PC-9 (cell line): ENCODE measurements at regions not wholly inside any gene's neighbourhood (a gene's known extent, or its start where the extent isn't known, plus 50 kb on each side); places are given as distances from the start of the nearest gene placed in this dataset.

Source experiments
- BruUV-seq: library from RNA; stranded (reverse); fragments of 400-500 nt; replicated peaks from 2 replicates; lab custom pipeline; 2021; lab: Mats Ljungman, UMichigan
- CTCF ChIA-PET: fragments of 300-600 bp; sonication (Branson Sonifier 250); formaldehyde crosslinking; loops from one replicate; lab custom pipeline; 2022; ENCODE audit warnings: antibody characterized with exemption; lab: Charles Lee
- POLR2A ChIA-PET: fragments of 300-600 bp; sonication (Branson Sonifier 250); formaldehyde crosslinking; loops from one replicate; lab custom pipeline; 2022; ENCODE audit warnings: antibody characterized with exemption; ENCODE audit not compliant: unreplicated experiment; lab: Charles Lee
- DNase-seq, 2 experiments: peaks; one replicate each; pipeline versions ENCODE4 v3.0.0 to v3.0.0-alpha.2; 2015 to 2022; ENCODE audit warnings: mixed read lengths in 1 of 2
- H2AFZ ChIP-seq: fragments of 200-600 bp; sonication (generic); 2 replicates; pipeline ENCODE4 v1.8.1; 2017; ENCODE audit warnings: antibody characterized with exemption
- H3F3A ChIP-seq: fragments of 200-600 bp; sonication (generic); 2 replicates; pipeline ENCODE4 v1.8.1; 2017; ENCODE audit warnings: antibody characterized with exemption, mild to moderate bottlenecking, low read depth; ENCODE audit not compliant: insufficient read depth
- H3K27ac ChIP-seq: fragments of 200-600 bp; sonication (generic); 2 replicates; pipeline ENCODE4 v1.6.1; 2016; ENCODE audit warnings: mixed run types
- H3K27me3 ChIP-seq: fragments of 200-600 bp; sonication (generic); 2 replicates; pipeline ENCODE4 v1.6.1; 2016; ENCODE audit warnings: low read depth, mixed run types; ENCODE audit not compliant: insufficient read depth
- H3K36me3 ChIP-seq: fragments of 200-600 bp; sonication (generic); 2 replicates; pipeline ENCODE4 v1.6.1; 2016; ENCODE audit warnings: low read depth, mixed run types
- H3K4me1 ChIP-seq: fragments of 200-600 bp; sonication (generic); replicated peaks from 2 replicates; pipeline ENCODE4 v1.6.1; 2016; ENCODE audit warnings: mixed run types; ENCODE audit not compliant: insufficient read depth
- H3K4me2 ChIP-seq: fragments of 200-600 bp; sonication (generic); 2 replicates; pipeline ENCODE4 v1.6.1; 2017; ENCODE audit warnings: mixed run types
- H3K4me3 ChIP-seq: fragments of 200-600 bp; sonication (generic); 2 replicates; pipeline ENCODE4 v1.6.1; 2016; ENCODE audit warnings: mixed run types
- H3K79me2 ChIP-seq: fragments of 200-600 bp; sonication (generic); 2 replicates; pipeline ENCODE4 v1.6.1; 2017; ENCODE audit warnings: low read depth, mixed run types
- H3K9me2 ChIP-seq: fragments of 200-600 bp; sonication (generic); 2 replicates; pipeline ENCODE4 v1.8.1; 2017; ENCODE audit warnings: mild to moderate bottlenecking; ENCODE audit not compliant: insufficient read depth
- H3K9me3 ChIP-seq: fragments of 200-600 bp; sonication (generic); 2 replicates; pipeline ENCODE4 v1.8.1; 2016; ENCODE audit warnings: low read depth; ENCODE audit not compliant: insufficient read depth
- H4K20me1 ChIP-seq: fragments of 200-600 bp; sonication (generic); 2 replicates; pipeline ENCODE4 v1.8.1; 2017; ENCODE audit not compliant: insufficient read depth
- EZH2 ChIP-seq: fragments of 200-600 bp; sonication (generic); IDR thresholded peaks from 2 replicates; pipeline ENCODE4 v1.8.0; 2017; ENCODE audit warnings: antibody characterized with exemption, low read depth
- intact Hi-C: fragments of 100-400 bp; cut with micrococcal nuclease; formaldehyde crosslinking; loops from one replicate; pipeline ENCODE4 v1.10.0; 2022; ENCODE audit not compliant: unreplicated experiment
- TF ChIP-seq, protein P1 (sequence below): fragments of 200-600 bp; sonication (generic); conservative IDR thresholded peaks from 2 replicates; pipeline ENCODE4 v1.6.1; 2017; ENCODE audit warnings: mixed run types, antibody characterized with exemption, mild to moderate bottlenecking, moderate library complexity

DNA sequence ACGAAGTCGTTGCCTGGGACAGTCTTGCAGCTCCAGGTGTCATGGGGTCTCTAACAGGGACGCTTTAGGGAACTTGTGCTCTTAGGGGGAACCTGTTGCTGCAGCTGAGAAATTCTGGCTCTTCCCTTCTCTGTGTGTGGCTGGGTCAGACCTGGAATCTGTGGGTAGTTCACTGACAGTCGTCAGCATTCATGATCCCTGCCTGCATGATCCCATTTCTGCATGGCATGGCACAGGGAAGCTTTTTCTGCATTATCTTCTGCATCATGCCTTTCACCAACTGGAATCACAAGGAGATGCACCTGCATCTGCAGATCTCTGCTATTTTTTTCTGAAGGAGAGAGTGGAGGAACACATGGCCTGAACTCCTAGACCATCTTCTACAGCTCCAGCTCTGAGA lies 85.6 kb downstream of the SOX9 start:
- H3K27me3 ChIP-seq, result no peaks in the 10 kb centered on the region
- no peak overlapping the region for H2AFZ ChIP-seq
- no peak overlapping the region for H3K27ac ChIP-seq
- no peak overlapping the region for H3K4me3 ChIP-seq
- ChIA-PET POLR2A (no interaction called here), CTCF (no interaction called here)
- no peaks in the 10 kb centered on the region for H3F3A ChIP-seq
- intact Hi-C loops, result no loop called here
- DNase-seq, result no peak
- H3K4me1 ChIP-seq, result no peaks in the 10 kb centered on the region
- no peaks in the 10 kb centered on the region for H3K79me2 ChIP-seq
- TF ChIP-seq EZH2, result no peak
- TF ChIP-seq, protein P1, sequence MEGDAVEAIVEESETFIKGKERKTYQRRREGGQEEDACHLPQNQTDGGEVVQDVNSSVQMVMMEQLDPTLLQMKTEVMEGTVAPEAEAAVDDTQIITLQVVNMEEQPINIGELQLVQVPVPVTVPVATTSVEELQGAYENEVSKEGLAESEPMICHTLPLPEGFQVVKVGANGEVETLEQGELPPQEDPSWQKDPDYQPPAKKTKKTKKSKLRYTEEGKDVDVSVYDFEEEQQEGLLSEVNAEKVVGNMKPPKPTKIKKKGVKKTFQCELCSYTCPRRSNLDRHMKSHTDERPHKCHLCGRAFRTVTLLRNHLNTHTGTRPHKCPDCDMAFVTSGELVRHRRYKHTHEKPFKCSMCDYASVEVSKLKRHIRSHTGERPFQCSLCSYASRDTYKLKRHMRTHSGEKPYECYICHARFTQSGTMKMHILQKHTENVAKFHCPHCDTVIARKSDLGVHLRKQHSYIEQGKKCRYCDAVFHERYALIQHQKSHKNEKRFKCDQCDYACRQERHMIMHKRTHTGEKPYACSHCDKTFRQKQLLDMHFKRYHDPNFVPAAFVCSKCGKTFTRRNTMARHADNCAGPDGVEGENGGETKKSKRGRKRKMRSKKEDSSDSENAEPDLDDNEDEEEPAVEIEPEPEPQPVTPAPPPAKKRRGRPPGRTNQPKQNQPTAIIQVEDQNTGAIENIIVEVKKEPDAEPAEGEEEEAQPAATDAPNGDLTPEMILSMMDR, result no peak
- H3K4me2 ChIP-seq, result no peak overlapping the region
- no TSS peak for BruUV-seq
- H4K20me1 ChIP-seq, result no peaks in the 10 kb centered on the region
- no peaks in the 10 kb centered on the region for H3K9me2 ChIP-seq
- no peaks in the 10 kb centered on the region for H3K36me3 ChIP-seq
- H3K9me3 ChIP-seq, result no peaks in the 10 kb centered on the region

DNA sequence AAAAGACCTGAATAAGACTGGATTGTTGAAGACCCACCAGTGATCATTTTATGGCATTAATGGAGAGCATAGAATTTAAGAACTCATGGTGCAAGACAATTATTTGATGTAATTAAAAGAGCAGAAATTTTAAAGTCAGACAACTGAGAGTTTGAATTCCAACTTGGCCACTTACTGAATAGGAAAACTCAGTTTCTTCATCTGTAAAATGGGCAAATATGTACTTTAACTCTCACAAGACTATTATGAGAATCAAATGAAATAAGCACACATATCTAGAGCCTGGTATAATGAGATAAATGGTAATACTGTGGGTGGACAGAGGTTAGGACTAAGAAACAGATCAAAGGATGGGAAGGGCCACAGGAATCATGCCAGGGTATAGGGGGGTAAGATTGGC lies 88.0 kb downstream of the SOX9 start:
- Histone ChIP-seq H2AFZ (no peak overlapping the region), H3K9me2 (no peaks in the 10 kb centered on the region), H4K20me1 (no peaks in the 10 kb centered on the region), H3K4me2 (no peak overlapping the region), H3K9me3 (no peaks in the 10 kb centered on the region), H3K36me3 (no peaks in the 10 kb centered on the region), H3K79me2 (no peaks in the 10 kb centered on the region), H3K27me3 (no peaks in the 10 kb centered on the region), H3K27ac (no peak overlapping the region), H3F3A (no peaks in the 10 kb centered on the region), H3K4me3 (no peak overlapping the region), H3K4me1 (no peaks in the 10 kb centered on the region)
- ChIA-PET CTCF (no interaction called here), POLR2A (no interaction called here)
- intact Hi-C loops, result no loop called here
- no peak for DNase-seq
- TF ChIP-seq, protein P1, result no peak
- TF ChIP-seq EZH2, result no peak
- no TSS peak for BruUV-seq

DNA sequence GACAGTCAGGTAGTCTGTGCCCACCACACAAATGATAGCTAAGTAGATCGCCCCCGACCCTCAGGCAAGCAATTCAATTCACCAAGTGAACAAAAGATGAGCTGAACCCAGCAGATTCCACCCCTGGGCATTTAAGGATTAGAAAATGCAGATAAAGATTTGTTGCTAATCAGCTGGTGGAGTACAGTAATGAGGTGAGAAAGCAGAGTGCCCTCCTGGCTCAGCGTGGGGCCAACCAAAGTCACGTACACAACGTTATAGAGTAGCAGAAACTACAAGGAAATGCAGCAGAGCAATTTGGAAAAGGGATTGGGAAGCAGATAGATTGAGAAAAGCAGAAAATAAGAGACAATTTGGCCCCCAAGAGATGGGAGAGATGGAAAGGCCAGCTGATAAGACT lies 91.2 kb downstream of the SOX9 start:
- CTCF ChIA-PET, result no interaction called here
- no TSS peak for BruUV-seq

More for the DNA sequence above, 91.2 kb downstream of the SOX9 start:
- H4K20me1 ChIP-seq, result no peaks in the 10 kb centered on the region
- H3K4me1 ChIP-seq, result no peaks in the 10 kb centered on the region
- H2AFZ ChIP-seq, result no peak overlapping the region
- TF ChIP-seq, protein P1, result no peak
- no peak for TF ChIP-seq EZH2
- H3K27me3 ChIP-seq, result no peaks in the 10 kb centered on the region
- H3K9me3 ChIP-seq, result no peaks in the 10 kb centered on the region
- POLR2A ChIA-PET, result no interaction called here
- H3K4me2 ChIP-seq, result no peak overlapping the region
- H3K9me2 ChIP-seq, result no peaks in the 10 kb centered on the region
- H3K36me3 ChIP-seq, result no peaks in the 10 kb centered on the region
- intact Hi-C loops, result no loop called here
- no peaks in the 10 kb centered on the region for H3F3A ChIP-seq
- no peak for DNase-seq
- no peak overlapping the region for H3K27ac ChIP-seq
- no peak overlapping the region for H3K4me3 ChIP-seq
- no peaks in the 10 kb centered on the region for H3K79me2 ChIP-seq
